GM10266 (cell line): ENCODE measurements at regions not wholly inside any gene's neighbourhood (a gene's known extent, or its start where the extent isn't known, plus 50 kb on each side); places are given as distances from the start of the nearest gene placed in this dataset.
"Not testable (repeated sequence)": the region's sequence is repeated elsewhere in the genome, so short reads cannot be mapped to it uniquely, and the experiment has no call there.

ENCODE experiments used
- DNase-seq: peaks from one replicate; pipeline ENCODE4 v3.0.0; 2012; ENCODE audit errors: extremely low spot score
- CTCF ChIP-seq: IDR thresholded peaks from 2 replicates; pipeline ENCODE4 v1.5.1; 2012; ENCODE audit warnings: mild to moderate bottlenecking, low read depth; ENCODE audit not compliant: control insufficient read depth, insufficient read depth; ENCODE audit errors: missing control alignments

- no peak for DNase-seq
- TF ChIP-seq CTCF, result no peak
These were observed 130.8 kb downstream of the S1PR1 start for GRCh38 chr1:101367630-101368029.

GRCh38 chr1:101370488-101370887 is 133.7 kb downstream of the S1PR1 start:
- TF ChIP-seq CTCF, result no peak
- DNase-seq, result no peak

- TF ChIP-seq CTCF, result no peak
- DNase-seq, result peak; percentile 72
These were observed 134.4 kb downstream of the S1PR1 start for GRCh38 chr1:101371259-101371658.

GRCh38 chr1:101373570-101373969 is 136.8 kb downstream of the S1PR1 start:
- no peak for DNase-seq
- no peak for TF ChIP-seq CTCF

- not testable (repeated sequence) for DNase-seq
These were observed 138.6 kb downstream of the S1PR1 start for GRCh38 chr1:101375448-101375847.

GRCh38 chr1:101376121-101377083 is 139.6 kb downstream of the S1PR1 start:
- no peak for TF ChIP-seq CTCF
- DNase-seq, result no peak

GRCh38 chr1:101377084-101377835 is 140.4 kb downstream of the S1PR1 start:
- DNase-seq, result no peak
- TF ChIP-seq CTCF, result no peak
